Sigmoid colon (tissue), 3 donors: ENCODE measurements at regions not wholly inside any gene's neighbourhood (a gene's known extent, or its start where the extent isn't known, plus 50 kb on each side); places are given as distances from the start of the nearest gene placed in this dataset.
"Not testable (repeated sequence)": the region's sequence is repeated elsewhere in the genome, so short reads cannot be mapped to it uniquely, and the experiment has no call there.

Experiments
- CTCF ChIP-seq, 4 experiments: fragments of 450-650 bp in 3 of 4; fragments of 200-600 bp in 1 of 4; IDR thresholded peaks; one replicate each; pipeline ENCODE4 v1.5.1; 2016 to 2019; ENCODE audit warnings: antibody characterized with exemption in 4 of 4, mild to moderate bottlenecking in 3 of 4, moderate library complexity in 2 of 4
- POLR2A ChIP-seq, 2 donors: fragments of 450-650 bp; IDR thresholded peaks; one replicate each; pipeline ENCODE4 v1.6.1; 2016; ENCODE audit warnings: antibody characterized with exemption in 2 of 2, mild to moderate bottlenecking in 2 of 2, moderate library complexity in 2 of 2

- not testable (repeated sequence) for TF ChIP-seq POLR2A, CTCF (IDR thresholded peaks at IDR 0.05)
These were observed 114.7 kb downstream of the SRGAP2 start for GRCh38 chr1:206317878-206318514.
